ENCODE measurements at regions not wholly inside any gene's neighbourhood (a gene's known extent, or its start where the extent isn't known, plus 50 kb on each side); places are given as distances from the start of the nearest gene placed in this dataset.
"Not testable (repeated sequence)": the region's sequence is repeated elsewhere in the genome, so short reads cannot be mapped to it uniquely, and the experiment has no call there.

- Mint-ChIP-seq H3K4me3 (no peak overlapping the region), H3K9me3 (peaks cover 0 to 1% (median 1%) of the 10 kb centered on the region in 3 donors), H3K4me1 (no peaks in the 10 kb centered on the region), H3K36me3 (no peaks in the 10 kb centered on the region), H3K27me3 (no peaks in the 10 kb centered on the region), H3K27ac (no peak overlapping the region)
These were observed 514.5 kb upstream of the SMIM31 start for GRCh38 chr4:164239433-164239832.

- no peaks in the 10 kb centered on the region for H3K36me3 Mint-ChIP-seq
- no peak overlapping the region for H3K27ac Mint-ChIP-seq
- no peaks in the 10 kb centered on the region for H3K4me1 Mint-ChIP-seq
- H3K9me3 Mint-ChIP-seq: peaks cover 0 to 1% (median 1%) of the 10 kb centered on the region in 3 donors
- H3K4me3 Mint-ChIP-seq: no peak overlapping the region
- no peaks in the 10 kb centered on the region for H3K27me3 Mint-ChIP-seq
These were observed 514.0 kb upstream of the SMIM31 start for GRCh38 chr4:164239976-164240375.

GRCh38 chr4:164251257-164251656 lies 502.7 kb upstream of the SMIM31 start:
- Mint-ChIP-seq H3K27me3 (no peaks in the 10 kb centered on the region), H3K9me3 (no peaks in the 10 kb centered on the region), H3K4me1 (no peaks in the 10 kb centered on the region), H3K36me3 (peaks cover 1% of the 10 kb centered on the region), H3K4me3 (no peak overlapping the region), H3K27ac (no peak overlapping the region)

- H3K27ac Mint-ChIP-seq: no peak overlapping the region
- no peak overlapping the region for H3K4me3 Mint-ChIP-seq
- no peaks in the 10 kb centered on the region for H3K9me3 Mint-ChIP-seq
- peaks cover 1% of the 10 kb centered on the region for H3K36me3 Mint-ChIP-seq
- no peaks in the 10 kb centered on the region for H3K27me3 Mint-ChIP-seq
- H3K4me1 Mint-ChIP-seq: no peaks in the 10 kb centered on the region
These were observed 501.6 kb upstream of the SMIM31 start for GRCh38 chr4:164252286-164252685.

- no peaks in the 10 kb centered on the region for H3K36me3 Mint-ChIP-seq
- H3K9me3 Mint-ChIP-seq: peaks cover 0 to 1% (median 0%) of the 10 kb centered on the region in 3 donors
- no peaks in the 10 kb centered on the region for H3K27me3 Mint-ChIP-seq
- H3K4me1 Mint-ChIP-seq: no peaks in the 10 kb centered on the region
- no peak overlapping the region for H3K27ac Mint-ChIP-seq
- H3K4me3 Mint-ChIP-seq: no peak overlapping the region
These were observed 492.1 kb upstream of the SMIM31 start for GRCh38 chr4:164261831-164262230.

- not testable (repeated sequence) for H3K36me3 Mint-ChIP-seq, H3K4me1 Mint-ChIP-seq, H3K27ac Mint-ChIP-seq, H3K9me3 Mint-ChIP-seq, H3K4me3 Mint-ChIP-seq, H3K27me3 Mint-ChIP-seq
These were observed 491.4 kb upstream of the SMIM31 start for GRCh38 chr4:164262508-164262907.

- H3K4me3 Mint-ChIP-seq, H3K27me3 Mint-ChIP-seq, H3K36me3 Mint-ChIP-seq, H3K9me3 Mint-ChIP-seq, H3K4me1 Mint-ChIP-seq, H3K27ac Mint-ChIP-seq: not testable (repeated sequence)
These were observed 476.5 kb upstream of the SMIM31 start for GRCh38 chr4:164277414-164277813.

GRCh38 chr4:164287173-164287572 lies 466.8 kb upstream of the SMIM31 start:
- no peak overlapping the region for H3K27ac Mint-ChIP-seq
- no peaks in the 10 kb centered on the region for H3K27me3 Mint-ChIP-seq
- no peaks in the 10 kb centered on the region for H3K9me3 Mint-ChIP-seq
- no peaks in the 10 kb centered on the region for H3K36me3 Mint-ChIP-seq
- H3K4me1 Mint-ChIP-seq: no peaks in the 10 kb centered on the region
- no peak overlapping the region for H3K4me3 Mint-ChIP-seq

GRCh38 chr4:164288578-164288977 lies 465.4 kb upstream of the SMIM31 start:
- no peaks in the 10 kb centered on the region for H3K9me3 Mint-ChIP-seq
- no peak overlapping the region for H3K27ac Mint-ChIP-seq
- H3K4me1 Mint-ChIP-seq: no peaks in the 10 kb centered on the region
- H3K27me3 Mint-ChIP-seq: no peaks in the 10 kb centered on the region
- H3K36me3 Mint-ChIP-seq: no peaks in the 10 kb centered on the region
- no peak overlapping the region for H3K4me3 Mint-ChIP-seq

GRCh38 chr4:164293203-164293602 lies 460.7 kb upstream of the SMIM31 start:
- Mint-ChIP-seq H3K27me3 (no peaks in the 10 kb centered on the region), H3K27ac (no peak overlapping the region), H3K4me3 (no peak overlapping the region), H3K36me3 (no peaks in the 10 kb centered on the region), H3K9me3 (no peaks in the 10 kb centered on the region), H3K4me1 (no peaks in the 10 kb centered on the region)

GRCh38 chr4:164293743-164294142 lies 460.2 kb upstream of the SMIM31 start:
- H3K9me3 Mint-ChIP-seq: no peaks in the 10 kb centered on the region

GRCh38 chr4:164301430-164301829 lies 452.5 kb upstream of the SMIM31 start:
- Mint-ChIP-seq H3K27ac (no peak overlapping the region), H3K4me3 (no peak overlapping the region), H3K27me3 (no peaks in the 10 kb centered on the region), H3K36me3 (no peaks in the 10 kb centered on the region), H3K9me3 (peaks cover 0 to 6% (median 0%) of the 10 kb centered on the region in 3 donors), H3K4me1 (no peaks in the 10 kb centered on the region)

More at GRCh38 chr4:164293743-164294142, 460.2 kb upstream of the SMIM31 start:
- Mint-ChIP-seq H3K27me3 (no peaks in the 10 kb centered on the region), H3K36me3 (no peaks in the 10 kb centered on the region), H3K4me3 (no peak overlapping the region), H3K27ac (no peak overlapping the region), H3K4me1 (no peaks in the 10 kb centered on the region)

- no peaks in the 10 kb centered on the region for H3K27me3 Mint-ChIP-seq
- no peak overlapping the region for H3K4me3 Mint-ChIP-seq
- peaks cover 0 to 6% (median 0%) of the 10 kb centered on the region in 3 donors for H3K9me3 Mint-ChIP-seq
- H3K4me1 Mint-ChIP-seq: no peaks in the 10 kb centered on the region
- no peak overlapping the region for H3K27ac Mint-ChIP-seq
- H3K36me3 Mint-ChIP-seq: no peaks in the 10 kb centered on the region
These were observed 449.8 kb upstream of the SMIM31 start for GRCh38 chr4:164304101-164304639.

- no peak overlapping the region for H3K4me3 Mint-ChIP-seq
- H3K9me3 Mint-ChIP-seq: peaks cover 0 to 6% (median 0%) of the 10 kb centered on the region in 3 donors
- H3K36me3 Mint-ChIP-seq: no peaks in the 10 kb centered on the region
- no peak overlapping the region for H3K27ac Mint-ChIP-seq
- no peaks in the 10 kb centered on the region for H3K4me1 Mint-ChIP-seq
- no peaks in the 10 kb centered on the region for H3K27me3 Mint-ChIP-seq
These were observed 449.1 kb upstream of the SMIM31 start for GRCh38 chr4:164304861-164305260.

GRCh38 chr4:164307262-164307661 lies 446.7 kb upstream of the SMIM31 start:
- Mint-ChIP-seq H3K27me3 (no peaks in the 10 kb centered on the region), H3K9me3 (no peaks in the 10 kb centered on the region), H3K27ac (no peak overlapping the region), H3K4me1 (no peaks in the 10 kb centered on the region), H3K4me3 (no peak overlapping the region), H3K36me3 (no peaks in the 10 kb centered on the region)

GRCh38 chr4:164312671-164313070 lies 441.3 kb upstream of the SMIM31 start:
- no peaks in the 10 kb centered on the region for H3K4me1 Mint-ChIP-seq
- H3K27ac Mint-ChIP-seq: no peak overlapping the region
- H3K4me3 Mint-ChIP-seq: no peak overlapping the region
- H3K9me3 Mint-ChIP-seq: peaks cover 0 to 1% (median 0%) of the 10 kb centered on the region in 3 donors
- peaks cover 2% of the 10 kb centered on the region for H3K36me3 Mint-ChIP-seq
- no peaks in the 10 kb centered on the region for H3K27me3 Mint-ChIP-seq

- Mint-ChIP-seq H3K9me3 (peaks cover 0 to 1% (median 0%) of the 10 kb centered on the region in 3 donors), H3K27me3 (no peaks in the 10 kb centered on the region), H3K27ac (no peak overlapping the region), H3K4me3 (no peak overlapping the region), H3K36me3 (peaks cover 2% of the 10 kb centered on the region), H3K4me1 (no peaks in the 10 kb centered on the region)
These were observed 440.1 kb upstream of the SMIM31 start for GRCh38 chr4:164313853-164314252.
